ENCODE measurements at regions not wholly inside any gene's neighbourhood (a gene's known extent, or its start where the extent isn't known, plus 50 kb on each side); places are given as distances from the start of the nearest gene placed in this dataset.

DNA sequence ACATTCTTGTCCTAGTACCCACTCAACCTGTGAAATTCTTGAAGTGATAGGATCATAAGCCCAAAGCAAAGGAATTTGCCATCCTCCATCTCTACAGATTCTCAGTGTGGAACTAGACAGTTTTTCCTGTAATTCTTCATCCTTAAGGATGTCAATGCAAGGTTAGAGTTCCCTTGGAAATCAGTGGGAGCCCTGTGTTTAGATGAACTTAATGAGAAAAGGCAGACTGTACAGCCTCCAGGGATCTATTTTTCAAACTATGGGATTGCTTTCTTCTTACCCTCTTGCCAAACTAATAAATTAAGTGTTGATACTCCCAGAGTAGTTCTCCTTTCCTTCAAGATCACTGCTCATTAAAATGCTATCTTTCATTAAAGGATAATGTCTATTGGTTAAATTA is 78.1 kb upstream of the OLFM3 start:
- Histone ChIP-seq H2AFZ (no peak overlapping the region), H3K27ac (no peak overlapping the region), H3K4me2 (no peak overlapping the region), H4K20me1 (ENCODE audit: insufficient read depth, poor library complexity, severe bottlenecking) (no peaks in the 10 kb centered on the region), H3K79me2 (no peaks in the 10 kb centered on the region), H3K4me1 (ENCODE audit: insufficient read depth) (no peaks in the 10 kb centered on the region), H3K9me3 (ENCODE audit: low read depth) (no peaks in the 10 kb centered on the region), H3K4me3 (no peak overlapping the region), H3K27me3 (no peaks in the 10 kb centered on the region), H3K9me2 (replicated peaks; ENCODE audit: insufficient read depth) (peaks cover 4% of the 10 kb centered on the region), H3K36me3 (replicated peaks; ENCODE audit: insufficient read depth, low read depth) (no peaks in the 10 kb centered on the region)
- DNase-seq (ENCODE audit: low spot score): no peak
- no peak for TF ChIP-seq CTCF (IDR thresholded peaks at IDR 0.05; ENCODE audit: poor library complexity)
- TF ChIP-seq EZH2phosphoT487 (IDR thresholded peaks at IDR 0.05; ENCODE audit: low read depth, severe bottlenecking, unreplicated experiment): no peak
- no peak for TF ChIP-seq EZH2 (IDR thresholded peaks at IDR 0.05; ENCODE audit: borderline replicate concordance)

DNA sequence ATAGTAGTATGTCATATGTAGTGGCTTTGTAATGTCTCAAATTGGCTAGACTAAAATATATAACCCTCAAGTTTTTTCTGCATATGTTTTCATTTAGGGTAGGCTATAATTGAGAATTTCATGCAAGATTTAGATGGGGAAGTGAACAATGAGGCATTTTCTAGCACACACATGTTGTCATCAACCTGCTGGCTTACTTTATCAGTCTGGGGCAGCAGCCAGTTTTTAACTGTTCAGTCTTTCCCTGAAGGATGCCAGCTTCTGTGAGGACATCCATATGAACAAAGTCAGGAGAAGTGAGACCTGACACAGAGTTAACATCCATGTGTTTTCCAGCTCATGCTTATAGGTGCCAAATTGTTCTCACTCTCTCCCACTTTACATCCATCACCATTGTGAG is 74.7 kb upstream of the OLFM3 start:
- no peaks in the 10 kb centered on the region for H3K36me3 ChIP-seq (replicated peaks; ENCODE audit: insufficient read depth, low read depth)
- H3K4me1 ChIP-seq (ENCODE audit: insufficient read depth): no peaks in the 10 kb centered on the region
- no peaks in the 10 kb centered on the region for H4K20me1 ChIP-seq (ENCODE audit: insufficient read depth, poor library complexity, severe bottlenecking)
- no peaks in the 10 kb centered on the region for H3K9me3 ChIP-seq (ENCODE audit: low read depth)
- no peaks in the 10 kb centered on the region for H3K27me3 ChIP-seq
- TF ChIP-seq CTCF (IDR thresholded peaks at IDR 0.05; ENCODE audit: poor library complexity): no peak
- TF ChIP-seq EZH2 (IDR thresholded peaks at IDR 0.05; ENCODE audit: borderline replicate concordance): no peak
- TF ChIP-seq EZH2phosphoT487 (IDR thresholded peaks at IDR 0.05; ENCODE audit: low read depth, severe bottlenecking, unreplicated experiment): no peak
- H3K9me2 ChIP-seq (replicated peaks; ENCODE audit: insufficient read depth): peaks cover 4% of the 10 kb centered on the region
- no peak for DNase-seq (ENCODE audit: low spot score)
- no peak overlapping the region for H3K27ac ChIP-seq
- no peak overlapping the region for H2AFZ ChIP-seq
- H3K4me3 ChIP-seq: no peak overlapping the region
- H3K79me2 ChIP-seq: no peaks in the 10 kb centered on the region
- no peak overlapping the region for H3K4me2 ChIP-seq

- Histone ChIP-seq H3K27me3 (no peaks in the 10 kb centered on the region), H3K4me1 (ENCODE audit: insufficient read depth) (no peaks in the 10 kb centered on the region), H3K36me3 (replicated peaks; ENCODE audit: insufficient read depth, low read depth) (no peaks in the 10 kb centered on the region), H4K20me1 (ENCODE audit: insufficient read depth, poor library complexity, severe bottlenecking) (no peaks in the 10 kb centered on the region), H3K27ac (no peak overlapping the region), H3K9me2 (replicated peaks; ENCODE audit: insufficient read depth) (no peaks in the 10 kb centered on the region), H3K9me3 (ENCODE audit: low read depth) (no peaks in the 10 kb centered on the region), H3K79me2 (no peaks in the 10 kb centered on the region), H3K4me2 (no peak overlapping the region), H3K4me3 (no peak overlapping the region), H2AFZ (no peak overlapping the region)
- WGBS (ENCODE audit: low lambda C conversion rate, missing lambda C conversion rate): 78% methylated on average over 1 of the region's 1 CpG
- no peak for DNase-seq (ENCODE audit: low spot score)
- TF ChIP-seq EZH2 (IDR thresholded peaks at IDR 0.05; ENCODE audit: borderline replicate concordance): no peak
- TF ChIP-seq CTCF (IDR thresholded peaks at IDR 0.05; ENCODE audit: poor library complexity): no peak
These were observed 53.8 kb upstream of the OLFM3 start for GRCh38 chr1:102050556-102050955.

GRCh38 chr1:102047724-102048123 is 51.0 kb upstream of the OLFM3 start:
- no peaks in the 10 kb centered on the region for H3K9me2 ChIP-seq (replicated peaks; ENCODE audit: insufficient read depth)
- no peaks in the 10 kb centered on the region for H3K36me3 ChIP-seq (replicated peaks; ENCODE audit: insufficient read depth, low read depth)
- 89% methylated on average over 2 of the region's 2 CpGs for WGBS (ENCODE audit: low lambda C conversion rate, missing lambda C conversion rate)
- no peaks in the 10 kb centered on the region for H4K20me1 ChIP-seq (ENCODE audit: insufficient read depth, poor library complexity, severe bottlenecking)
- H3K27ac ChIP-seq: no peak overlapping the region
- TF ChIP-seq EZH2phosphoT487 (IDR thresholded peaks at IDR 0.05; ENCODE audit: low read depth, severe bottlenecking, unreplicated experiment) (no peak), CTCF (IDR thresholded peaks at IDR 0.05; ENCODE audit: poor library complexity) (no peak), EZH2 (IDR thresholded peaks at IDR 0.05; ENCODE audit: borderline replicate concordance) (no peak)
- DNase-seq (ENCODE audit: low spot score): no peak
- no peak overlapping the region for H2AFZ ChIP-seq
- no peaks in the 10 kb centered on the region for H3K27me3 ChIP-seq
- no peaks in the 10 kb centered on the region for H3K9me3 ChIP-seq (ENCODE audit: low read depth)
- no peaks in the 10 kb centered on the region for H3K4me1 ChIP-seq (ENCODE audit: insufficient read depth)
- no peak overlapping the region for H3K4me3 ChIP-seq
- H3K4me2 ChIP-seq: no peak overlapping the region
- no peaks in the 10 kb centered on the region for H3K79me2 ChIP-seq
